Osteoblast (primary cell): ENCODE measurements at regions not wholly inside any gene's neighbourhood (a gene's known extent, or its start where the extent isn't known, plus 50 kb on each side); places are given as distances from the start of the nearest gene placed in this dataset.

Source experiments
- DNase-seq: peaks from one replicate; pipeline ENCODE4 v3.0.0; 2011; ENCODE audit warnings: low spot score, mixed read lengths; ENCODE audit not compliant: insufficient read length; ENCODE audit errors: missing footprints
- H2AFZ ChIP-seq: 2 replicates; pipeline ENCODE4 v1.6.0; 2011; ENCODE audit warnings: mild to moderate bottlenecking, low read length
- H3K27ac ChIP-seq: 2 replicates; pipeline ENCODE4 v1.5.1; 2011; ENCODE audit warnings: mild to moderate bottlenecking, low read depth, low read length, moderate library complexity
- H3K27me3 ChIP-seq: 2 replicates; pipeline ENCODE4 v1.6.0; 2012; ENCODE audit warnings: mild to moderate bottlenecking, control low read depth, inconsistent platforms, low read length, moderate library complexity; ENCODE audit not compliant: insufficient read depth
- H3K36me3 ChIP-seq: 2 replicates; pipeline ENCODE4 v1.5.1; 2011; ENCODE audit warnings: mild to moderate bottlenecking, low read length, control low read depth, moderate library complexity; ENCODE audit not compliant: insufficient read depth
- H3K4me1 ChIP-seq: 2 replicates; pipeline ENCODE4 v1.5.1; 2011; ENCODE audit warnings: mild to moderate bottlenecking, low read length, control low read depth, moderate library complexity; ENCODE audit not compliant: insufficient read depth
- H3K4me2 ChIP-seq: 2 replicates; pipeline ENCODE4 v1.6.0; 2011; ENCODE audit warnings: mild to moderate bottlenecking, low read length; ENCODE audit not compliant: insufficient read depth
- H3K4me3 ChIP-seq: fragments of 200-600 bp; sonication (generic); 3 replicates; pipeline ENCODE4 v1.5.1; 2012; ENCODE audit warnings: mild to moderate bottlenecking, low read length, inconsistent platforms; ENCODE audit not compliant: insufficient read depth
- H3K79me2 ChIP-seq: 2 replicates; pipeline ENCODE4 v1.6.0; 2012; ENCODE audit warnings: mild to moderate bottlenecking, low read length, control low read depth, inconsistent platforms; ENCODE audit not compliant: insufficient read depth
- H3K9me3 ChIP-seq: 2 replicates; pipeline ENCODE4 v1.5.1; 2011; ENCODE audit warnings: low read depth, low read length, control low read depth
- H4K20me1 ChIP-seq: 2 replicates; pipeline ENCODE4 v1.6.0; 2012; ENCODE audit warnings: mild to moderate bottlenecking, low read length, control low read depth; ENCODE audit not compliant: insufficient read depth
- CTCF ChIP-seq: IDR thresholded peaks from 2 replicates; pipeline ENCODE4 v1.5.1; 2011; ENCODE audit warnings: mild to moderate bottlenecking, low read depth, low read length, moderate library complexity; ENCODE audit errors: extremely low read depth

GRCh38 chr10:130440971-130441370 is 304.8 kb downstream of the GLRX3 start:
- H3K9me3 ChIP-seq: no peaks in the 10 kb centered on the region
- H3K36me3 ChIP-seq: no peaks in the 10 kb centered on the region
- no peaks in the 10 kb centered on the region for H3K4me1 ChIP-seq
- H3K27ac ChIP-seq: no peak overlapping the region
- no peaks in the 10 kb centered on the region for H3K79me2 ChIP-seq
- no peak for TF ChIP-seq CTCF
- no peaks in the 10 kb centered on the region for H3K27me3 ChIP-seq
- H2AFZ ChIP-seq: no peak overlapping the region
- no peak overlapping the region for H3K4me2 ChIP-seq
- no peaks in the 10 kb centered on the region for H4K20me1 ChIP-seq
- no peak for DNase-seq
- H3K4me3 ChIP-seq: no peak overlapping the region

- Histone ChIP-seq H2AFZ (no peak overlapping the region), H3K9me3 (no peaks in the 10 kb centered on the region), H3K27me3 (no peaks in the 10 kb centered on the region), H3K4me2 (no peak overlapping the region), H3K4me3 (no peak overlapping the region), H3K79me2 (no peaks in the 10 kb centered on the region), H3K27ac (no peak overlapping the region), H4K20me1 (no peaks in the 10 kb centered on the region), H3K4me1 (no peaks in the 10 kb centered on the region), H3K36me3 (no peaks in the 10 kb centered on the region)
- TF ChIP-seq CTCF: no peak
- DNase-seq: no peak
These were observed 306.9 kb downstream of the GLRX3 start for GRCh38 chr10:130443066-130443465.

GRCh38 chr10:130453036-130453720 is 317.0 kb downstream of the GLRX3 start:
- Histone ChIP-seq H3K79me2 (no peaks in the 10 kb centered on the region), H3K4me2 (no peak overlapping the region), H3K4me3 (no peak overlapping the region), H3K9me3 (peaks cover 2% of the 10 kb centered on the region), H3K4me1 (no peaks in the 10 kb centered on the region), H2AFZ (no peak overlapping the region), H4K20me1 (no peaks in the 10 kb centered on the region), H3K36me3 (no peaks in the 10 kb centered on the region), H3K27me3 (no peaks in the 10 kb centered on the region), H3K27ac (no peak overlapping the region)
- no peak for TF ChIP-seq CTCF
- DNase-seq: no peak

GRCh38 chr10:130453721-130454542 is 317.7 kb downstream of the GLRX3 start:
- H3K4me1 ChIP-seq: no peaks in the 10 kb centered on the region
- no peak overlapping the region for H2AFZ ChIP-seq

More at GRCh38 chr10:130453721-130454542, 317.7 kb downstream of the GLRX3 start:
- no peak overlapping the region for H3K27ac ChIP-seq
- H3K9me3 ChIP-seq: peaks cover 2% of the 10 kb centered on the region
- no peaks in the 10 kb centered on the region for H3K27me3 ChIP-seq
- H3K4me2 ChIP-seq: no peak overlapping the region
- H3K36me3 ChIP-seq: no peaks in the 10 kb centered on the region
- DNase-seq: no peak
- no peaks in the 10 kb centered on the region for H3K79me2 ChIP-seq
- TF ChIP-seq CTCF: no peak
- H4K20me1 ChIP-seq: no peaks in the 10 kb centered on the region
- H3K4me3 ChIP-seq: no peak overlapping the region
